HEK293 (cell line): ENCODE measurements at regions not wholly inside any gene's neighbourhood (a gene's known extent, or its start where the extent isn't known, plus 50 kb on each side); places are given as distances from the start of the nearest gene placed in this dataset.

Experiments used
- FEZF1 ChIP-seq: fragments of 450-650 bp; formaldehyde crosslinking; IDR thresholded peaks from 2 replicates; pipeline ENCODE4 v1.5.1; 2016; ENCODE audit warnings: missing biosample characterization, missing genetic modification characterization
- HOXA7 ChIP-seq: sonication (generic); formaldehyde crosslinking; IDR thresholded peaks from 2 replicates; pipeline ENCODE4 v1.8.1; 2022; ENCODE audit warnings: missing genetic modification reagents, borderline replicate concordance
- TCF7L2 ChIP-seq: IDR thresholded peaks from 2 replicates; pipeline ENCODE4 v1.6.1; 2011; ENCODE audit warnings: low read depth, mild to moderate bottlenecking, inconsistent platforms, low read length, moderate library complexity, borderline replicate concordance
- ZBTB21 ChIP-seq: fragments of 450-650 bp; formaldehyde crosslinking; IDR thresholded peaks from 2 replicates; pipeline ENCODE4 v1.5.1; 2017; ENCODE audit warnings: missing biosample characterization, missing genetic modification characterization
- ZNF155 ChIP-seq: fragments of 450-650 bp; formaldehyde crosslinking; IDR thresholded peaks from 2 replicates; pipeline ENCODE4 v1.5.1; 2016; ENCODE audit warnings: missing biosample characterization, missing genetic modification characterization
- ZNF23 ChIP-seq: fragments of 450-650 bp; formaldehyde crosslinking; IDR thresholded peaks from 2 replicates; pipeline ENCODE4 v1.5.1; 2016; ENCODE audit warnings: missing biosample characterization, missing genetic modification characterization, borderline replicate concordance
- ZNF391 ChIP-seq: fragments of 450-650 bp; formaldehyde crosslinking; IDR thresholded peaks from 2 replicates; pipeline ENCODE4 v1.5.1; 2016; ENCODE audit warnings: low read depth, missing biosample characterization, missing genetic modification characterization, borderline replicate concordance
- ZNF394 ChIP-seq: fragments of 450-650 bp; formaldehyde crosslinking; IDR thresholded peaks from 2 replicates; pipeline ENCODE4 v1.5.1; 2016; ENCODE audit warnings: missing biosample characterization, missing genetic modification characterization, mild to moderate bottlenecking, moderate library complexity, borderline replicate concordance
- ZNF596 ChIP-seq: fragments of 450-650 bp; IDR thresholded peaks from 2 replicates; pipeline ENCODE4 v1.5.0; 2018; ENCODE audit warnings: missing biosample characterization, mild to moderate bottlenecking, missing genetic modification characterization, moderate library complexity
- ZNF747 ChIP-seq: fragments of 450-650 bp; formaldehyde crosslinking; IDR thresholded peaks from 2 replicates; pipeline ENCODE4 v1.5.1; 2016; ENCODE audit warnings: missing biosample characterization, missing genetic modification characterization
- TF ChIP-seq, protein P1 (sequence below): fragments of 450-650 bp; formaldehyde crosslinking; IDR thresholded peaks from 2 replicates; pipeline ENCODE4 v1.5.1; 2016; ENCODE audit warnings: missing biosample characterization, missing genetic modification characterization

DNA sequence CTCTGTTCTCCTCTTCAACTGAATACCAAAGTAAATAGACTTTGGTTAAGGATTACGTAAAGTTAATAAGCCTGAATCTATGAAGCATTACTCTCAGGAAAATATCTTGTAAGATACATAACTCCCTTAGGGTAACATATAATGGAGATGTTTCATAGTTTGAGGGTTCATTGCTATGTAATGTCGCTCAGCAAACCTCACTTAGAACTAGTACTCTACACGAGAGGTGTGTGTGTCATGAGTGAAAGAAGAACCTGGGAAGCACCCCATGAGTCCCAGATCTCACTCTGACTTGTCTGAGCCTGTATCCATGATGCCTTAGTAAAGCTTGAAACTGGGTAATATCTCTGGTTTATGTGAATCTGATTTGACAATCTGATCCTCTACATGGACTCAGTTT, 429.5 kb upstream of the ANO3 start:
- TF ChIP-seq ZNF391 (tag by site-specific recombination) = no peak
- TF ChIP-seq TCF7L2 = no peak
- TF ChIP-seq, protein P1, sequence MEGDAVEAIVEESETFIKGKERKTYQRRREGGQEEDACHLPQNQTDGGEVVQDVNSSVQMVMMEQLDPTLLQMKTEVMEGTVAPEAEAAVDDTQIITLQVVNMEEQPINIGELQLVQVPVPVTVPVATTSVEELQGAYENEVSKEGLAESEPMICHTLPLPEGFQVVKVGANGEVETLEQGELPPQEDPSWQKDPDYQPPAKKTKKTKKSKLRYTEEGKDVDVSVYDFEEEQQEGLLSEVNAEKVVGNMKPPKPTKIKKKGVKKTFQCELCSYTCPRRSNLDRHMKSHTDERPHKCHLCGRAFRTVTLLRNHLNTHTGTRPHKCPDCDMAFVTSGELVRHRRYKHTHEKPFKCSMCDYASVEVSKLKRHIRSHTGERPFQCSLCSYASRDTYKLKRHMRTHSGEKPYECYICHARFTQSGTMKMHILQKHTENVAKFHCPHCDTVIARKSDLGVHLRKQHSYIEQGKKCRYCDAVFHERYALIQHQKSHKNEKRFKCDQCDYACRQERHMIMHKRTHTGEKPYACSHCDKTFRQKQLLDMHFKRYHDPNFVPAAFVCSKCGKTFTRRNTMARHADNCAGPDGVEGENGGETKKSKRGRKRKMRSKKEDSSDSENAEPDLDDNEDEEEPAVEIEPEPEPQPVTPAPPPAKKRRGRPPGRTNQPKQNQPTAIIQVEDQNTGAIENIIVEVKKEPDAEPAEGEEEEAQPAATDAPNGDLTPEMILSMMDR (tag by site-specific recombination) = no peak
- no peak for TF ChIP-seq ZBTB21 (tag by site-specific recombination)
- no peak for TF ChIP-seq ZNF394 (tag by site-specific recombination)
- no peak for TF ChIP-seq ZNF596 (tag by site-specific recombination)
- TF ChIP-seq ZNF23 (tag by site-specific recombination) = no peak
- TF ChIP-seq ZNF747 (tag by site-specific recombination) = no peak
- no peak for TF ChIP-seq FEZF1 (tag by site-specific recombination)
- TF ChIP-seq HOXA7 = no peak
- no peak for TF ChIP-seq ZNF155 (tag by site-specific recombination)
